Stimulated activated CD8-positive, alpha-beta memory T cell treated with anti-CD3 and anti-CD28 coated beads, Interleukin-4, amount 100 ng/mL, for 1 hour (primary cell): ENCODE measurements at regions not wholly inside any gene's neighbourhood (a gene's known extent, or its start where the extent isn't known, plus 50 kb on each side); places are given as distances from the start of the nearest gene placed in this dataset.
"Not testable (repeated sequence)": the region's sequence is repeated elsewhere in the genome, so short reads cannot be mapped to it uniquely, and the experiment has no call there.

Source experiments
- DNase-seq, 2 donors: peaks; one replicate each; pipeline ENCODE4 v3.0.0-alpha.2; 2020; ENCODE audit warnings: low read depth in 2 of 2, low spot score in 1 of 2

GRCh38 chr6:103826209-103826608 lies 1033.5 kb downstream of the HACE1 start:
- DNase-seq, result no peak

- no peak for DNase-seq
Measured at GRCh38 chr6:103820148-103820547, 1039.6 kb downstream of the HACE1 start.

- no peak for DNase-seq
Measured at GRCh38 chr6:103819509-103819908, 1040.2 kb downstream of the HACE1 start.

- no peak for DNase-seq
Measured at GRCh38 chr6:103812970-103813369, 1046.7 kb downstream of the HACE1 start.

DNA sequence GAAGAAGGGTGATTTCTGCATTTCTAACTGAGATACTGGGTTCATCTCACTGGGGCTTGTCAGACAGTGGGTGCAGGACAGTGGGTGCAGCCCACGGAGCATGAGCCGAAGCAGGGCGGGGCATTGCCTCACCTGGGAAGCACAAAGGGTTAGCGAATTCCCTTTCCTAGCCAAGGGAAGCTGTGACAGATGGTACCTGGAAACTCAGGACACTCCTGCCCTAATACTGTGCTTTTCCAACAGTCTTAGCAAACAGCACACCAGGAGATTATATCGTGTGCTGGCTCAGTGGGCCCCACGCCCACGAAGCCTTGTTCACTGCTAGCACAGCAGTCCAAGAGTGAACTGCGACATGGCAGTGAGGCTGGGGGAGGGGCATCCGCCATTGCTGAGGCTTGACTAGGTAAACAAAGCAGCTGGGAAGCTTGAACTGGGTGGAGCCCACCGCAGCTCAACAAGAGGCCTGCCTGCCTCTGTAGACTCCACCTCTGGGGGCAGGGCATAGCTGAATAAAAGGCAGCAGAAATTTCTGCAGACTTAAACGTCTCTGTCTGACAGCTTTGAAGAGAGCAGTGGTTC lies 1057.7 kb downstream of the HACE1 start:
- DNase-seq, result not testable (repeated sequence)

GRCh38 chr6:103799971-103800670 lies 1059.6 kb downstream of the HACE1 start:
- DNase-seq, result no peak

- DNase-seq, result no peak
Measured at GRCh38 chr6:103798166-103798565, 1061.6 kb downstream of the HACE1 start.

- DNase-seq, result no peak
Measured at GRCh38 chr6:103797738-103798137, 1062.0 kb downstream of the HACE1 start.

- DNase-seq, result no peak
Measured at GRCh38 chr6:103791458-103791857, 1068.3 kb downstream of the HACE1 start.

DNA sequence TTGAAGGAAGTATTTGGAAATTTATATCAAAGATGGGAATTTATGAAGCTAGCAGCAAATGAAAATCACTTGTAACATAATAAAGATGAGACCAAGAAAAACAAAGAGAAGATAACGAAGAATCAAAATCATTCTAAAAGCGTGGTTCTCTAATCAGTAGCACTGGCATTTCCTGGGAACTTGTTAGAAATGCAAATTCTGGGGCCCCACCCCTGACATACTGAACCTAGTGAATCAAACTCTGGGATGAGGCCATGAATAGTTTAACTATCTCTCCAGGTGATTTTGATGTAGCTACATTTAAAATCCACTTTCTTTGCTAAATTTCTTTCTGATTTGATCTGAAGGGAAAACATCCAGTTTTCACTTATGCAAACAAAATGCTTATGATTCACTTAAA lies 1075.6 kb downstream of the HACE1 start:
- DNase-seq, result no peak

DNA sequence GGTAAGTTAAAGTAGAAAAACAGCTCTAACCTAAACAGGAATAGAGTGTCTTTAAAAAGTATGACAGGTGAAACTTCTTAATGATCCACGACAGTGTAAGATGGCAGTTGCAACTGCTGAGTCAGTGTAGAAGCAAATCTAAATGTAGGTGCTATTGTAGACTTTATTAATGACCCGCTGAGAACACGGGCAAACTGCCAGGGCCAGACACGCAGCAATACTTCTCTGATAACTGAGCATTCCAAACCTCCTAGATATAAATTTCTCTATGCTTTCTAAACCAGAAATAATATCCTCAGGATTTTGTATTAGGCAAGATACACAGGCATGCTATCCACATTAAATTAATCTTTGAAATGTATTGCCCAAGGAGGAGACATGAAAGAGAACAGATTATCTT lies 1076.4 kb downstream of the HACE1 start:
- no peak for DNase-seq

GRCh38 chr6:103769431-103769830 lies 1090.3 kb downstream of the HACE1 start:
- no peak for DNase-seq

DNA sequence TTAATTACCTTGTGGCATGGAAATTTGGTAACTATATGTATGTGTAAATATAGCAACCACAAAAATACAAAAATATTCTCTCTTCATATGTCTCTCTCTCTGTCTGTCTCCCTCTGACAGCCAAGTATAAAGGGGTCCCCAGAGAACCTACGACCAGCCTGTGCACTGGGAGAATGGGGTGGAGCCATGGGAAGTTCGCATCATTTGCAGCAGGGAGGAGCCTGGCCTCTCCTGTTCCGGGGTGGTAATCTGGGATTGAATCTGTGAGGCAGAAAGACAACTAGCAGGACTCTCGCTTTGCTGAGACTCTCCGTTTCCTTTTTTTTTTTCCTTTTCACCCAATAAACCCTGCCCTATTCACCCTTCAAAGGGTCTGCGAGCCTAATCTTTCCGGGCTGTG lies 1109.1 kb downstream of the HACE1 start:
- no peak for DNase-seq

DNA sequence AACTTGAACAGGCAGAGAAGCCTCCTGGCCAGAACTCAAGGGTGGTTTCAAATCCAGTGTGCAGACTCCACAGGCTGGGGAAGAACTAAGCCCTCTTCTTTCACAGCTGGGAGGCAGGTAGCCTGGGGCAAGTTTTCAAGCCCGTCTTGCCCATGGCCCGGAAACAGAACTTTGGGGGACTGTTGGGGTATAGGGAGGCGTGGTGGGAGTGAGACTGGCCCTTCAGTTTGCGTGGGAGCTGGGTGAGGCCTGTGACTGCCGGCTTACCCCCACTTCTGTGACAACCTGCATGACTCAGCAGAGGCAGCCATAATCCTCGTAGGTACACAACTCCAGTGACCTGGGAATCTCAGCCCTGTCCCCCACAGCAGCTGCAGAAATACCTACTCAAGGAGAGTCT lies 1125.7 kb downstream of the HACE1 start:
- no peak for DNase-seq

DNA sequence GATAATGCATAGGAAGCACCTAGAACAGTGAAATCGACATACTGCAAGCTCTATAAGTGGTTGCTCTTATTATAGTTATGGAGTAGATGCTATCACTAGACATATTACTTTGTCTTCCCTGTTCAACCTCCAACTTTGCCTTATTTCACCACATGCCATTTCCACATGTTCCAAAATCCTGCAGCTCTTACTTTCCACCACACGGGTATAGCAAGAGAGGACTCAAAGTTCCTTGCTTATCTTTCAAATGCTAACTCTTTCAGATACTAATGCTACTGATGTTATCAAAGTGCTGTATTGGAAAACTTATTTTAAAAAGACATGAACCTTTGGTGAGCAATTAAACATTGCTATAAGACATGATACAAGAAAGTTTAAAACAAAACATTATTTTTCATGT lies 1130.1 kb downstream of the HACE1 start:
- DNase-seq, result no peak

DNA sequence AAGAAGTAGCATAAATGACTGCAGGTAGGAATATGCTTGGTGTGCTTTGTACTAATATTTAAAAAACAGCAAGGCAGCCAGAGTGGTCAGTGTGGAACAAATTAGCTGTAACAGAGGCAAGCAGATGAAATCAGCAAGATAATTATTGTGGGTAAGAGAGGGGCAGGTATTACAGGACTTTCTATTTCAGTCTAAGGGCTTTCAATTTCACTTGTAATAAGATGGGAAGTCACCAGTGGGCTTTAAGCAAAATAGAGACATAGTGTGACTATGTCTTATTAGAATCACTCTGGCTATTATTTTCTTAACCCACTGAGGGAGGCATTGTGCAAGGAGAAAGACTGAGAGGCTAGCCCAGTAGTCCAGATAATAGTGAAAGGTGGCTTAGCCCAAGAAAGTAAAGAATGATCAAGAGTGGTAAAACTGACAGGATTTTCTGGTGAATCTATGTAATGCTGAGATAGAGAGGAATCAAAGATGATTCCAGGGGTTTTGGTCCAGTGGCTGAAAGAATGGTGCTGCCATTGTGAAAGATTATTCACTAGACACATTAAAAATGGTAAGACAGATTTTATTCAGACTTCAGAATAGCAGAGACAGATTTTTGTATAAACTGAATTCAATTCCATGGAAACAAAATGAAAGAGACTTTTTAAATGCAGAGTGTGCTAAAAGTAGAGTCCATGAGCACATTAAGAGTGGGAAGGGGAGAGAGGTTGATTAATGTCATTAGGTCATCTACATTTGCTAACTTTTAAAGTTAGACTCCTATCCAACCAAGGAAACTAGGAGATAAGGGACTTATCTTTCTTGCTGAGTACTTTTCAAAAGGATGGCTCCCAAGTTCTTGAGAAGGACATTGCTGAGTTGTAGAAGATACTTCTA lies 1136.0 kb downstream of the HACE1 start:
- no peak for DNase-seq

- DNase-seq, result no peak
Measured at GRCh38 chr6:103722683-103723082, 1137.0 kb downstream of the HACE1 start.

DNA sequence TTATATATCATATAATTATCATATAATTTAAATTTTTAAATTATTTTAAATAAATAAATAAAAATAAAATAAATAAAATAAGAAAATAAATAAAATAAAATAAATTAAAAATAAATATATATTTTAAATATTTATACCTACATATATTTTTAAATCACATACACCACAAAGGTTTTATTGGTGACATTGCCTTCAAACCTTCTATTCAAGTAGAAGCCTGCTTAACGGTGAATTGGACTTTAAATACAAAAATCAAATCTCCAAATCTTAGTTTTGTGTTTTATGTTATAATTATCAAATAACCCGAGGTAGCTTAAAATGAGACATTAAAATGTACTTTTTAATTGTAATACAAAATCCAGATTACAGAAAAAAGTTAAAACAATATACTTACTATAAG lies 1137.8 kb downstream of the HACE1 start:
- DNase-seq, result no peak

- DNase-seq, result no peak
Measured at GRCh38 chr6:103720393-103720792, 1139.3 kb downstream of the HACE1 start.

DNA sequence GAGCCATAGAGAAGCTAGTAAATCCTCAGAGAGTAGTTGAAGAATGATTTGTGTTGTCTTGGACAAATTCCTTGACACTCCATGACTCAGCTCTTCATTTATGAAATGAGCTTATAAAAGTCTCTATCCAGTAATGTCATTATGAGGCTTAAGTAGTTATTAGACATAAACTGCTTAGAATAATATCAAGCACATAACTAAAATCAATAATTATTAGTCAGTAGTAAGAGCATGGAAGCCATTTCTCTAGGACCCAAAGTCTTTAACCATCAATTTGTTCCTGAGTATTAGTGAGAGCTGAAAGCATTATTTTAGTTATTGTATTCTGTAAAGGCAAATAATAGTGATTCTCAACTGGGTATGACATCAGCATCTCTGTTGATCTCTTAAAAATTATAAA lies 1140.2 kb downstream of the HACE1 start:
- no peak for DNase-seq

GRCh38 chr6:103715269-103715668 lies 1144.5 kb downstream of the HACE1 start:
- DNase-seq, result no peak

- not testable (repeated sequence) for DNase-seq
Measured at GRCh38 chr6:103709236-103709635, 1150.5 kb downstream of the HACE1 start.
